H9 (cell line): ENCODE measurements at regions not wholly inside any gene's neighbourhood (a gene's known extent, or its start where the extent isn't known, plus 50 kb on each side); places are given as distances from the start of the nearest gene placed in this dataset.

Experiments
- DNase-seq: peaks from one replicate; pipeline ENCODE4 v3.0.0-alpha.2; 2017
- H2AFZ ChIP-seq: one replicate; pipeline ENCODE4 v1.6.1; 2013; ENCODE audit warnings: mild to moderate bottlenecking, low read length, control low read depth, moderate library complexity
- H2AK5ac ChIP-seq: 2 replicates; pipeline ENCODE4 v1.6.1; 2013; ENCODE audit warnings: low read length, control low read depth, mixed read lengths; ENCODE audit not compliant: insufficient read length
- H2BK120ac ChIP-seq: one replicate; pipeline ENCODE4 v1.6.1; 2013; ENCODE audit warnings: low read depth, mild to moderate bottlenecking, low read length, control low read depth, inconsistent platforms; ENCODE audit not compliant: poor library complexity, severe bottlenecking
- H2BK12ac ChIP-seq: 2 replicates; pipeline ENCODE4 v1.6.1; 2013; ENCODE audit warnings: low read length, control low read depth, mixed read lengths, low read depth; ENCODE audit not compliant: insufficient read length
- H2BK15ac ChIP-seq: 2 replicates; pipeline ENCODE4 v1.6.1; 2013; ENCODE audit warnings: low read depth, low read length, control low read depth
- H2BK20ac ChIP-seq: one replicate; pipeline ENCODE4 v1.6.1; 2013; ENCODE audit warnings: low read depth, mild to moderate bottlenecking, low read length, control low read depth, inconsistent platforms; ENCODE audit not compliant: poor library complexity, severe bottlenecking
- H2BK5ac ChIP-seq: 2 replicates; pipeline ENCODE4 v1.6.1; 2013; ENCODE audit warnings: low read length, control low read depth, mixed read lengths; ENCODE audit not compliant: insufficient read length
- H3K14ac ChIP-seq: 2 replicates; pipeline ENCODE4 v1.6.1; 2013; ENCODE audit warnings: low read length, control low read depth; ENCODE audit not compliant: insufficient read depth
- H3K18ac ChIP-seq: 2 replicates; pipeline ENCODE4 v1.6.1; 2013; ENCODE audit warnings: low read depth, mild to moderate bottlenecking, mixed read lengths, low read length, control low read depth; ENCODE audit not compliant: insufficient read length
- H3K23ac ChIP-seq: 2 replicates; pipeline ENCODE4 v1.6.1; 2013; ENCODE audit warnings: low read length, control low read depth, mixed read lengths, low read depth; ENCODE audit not compliant: insufficient read length
- H3K23me2 ChIP-seq: 2 replicates; pipeline ENCODE4 v1.6.1; 2013; ENCODE audit warnings: low read depth, mild to moderate bottlenecking, mixed read lengths, low read length, control low read depth; ENCODE audit not compliant: insufficient read length, poor library complexity, severe bottlenecking
- H3K27ac ChIP-seq: 2 replicates; pipeline ENCODE4 v1.5.1; 2013; ENCODE audit warnings: low read length, control low read depth, mixed read lengths, low read depth; ENCODE audit not compliant: insufficient read length
- H3K27me3 ChIP-seq: 2 replicates; pipeline ENCODE4 v1.6.1; 2013; ENCODE audit warnings: low read length, control low read depth, inconsistent platforms; ENCODE audit not compliant: insufficient read depth
- H3K4ac ChIP-seq: 2 replicates; pipeline ENCODE4 v1.6.1; 2013; ENCODE audit warnings: low read depth, mild to moderate bottlenecking, control low read depth, inconsistent platforms, low read length, moderate library complexity
- H3K4me1 ChIP-seq: 2 replicates; pipeline ENCODE4 v1.6.1; 2013; ENCODE audit warnings: low read length, control low read depth, inconsistent platforms; ENCODE audit not compliant: insufficient read depth
- H3K4me2 ChIP-seq: 2 replicates; pipeline ENCODE4 v1.6.1; 2013; ENCODE audit warnings: low read length, control low read depth, mixed read lengths; ENCODE audit not compliant: insufficient read length, insufficient read depth
- H3K56ac ChIP-seq: 2 replicates; pipeline ENCODE4 v1.6.1; 2013; ENCODE audit warnings: low read depth, mild to moderate bottlenecking, mixed read lengths, low read length, control low read depth; ENCODE audit not compliant: insufficient read length
- H3K79me1 ChIP-seq: 2 replicates; pipeline ENCODE4 v1.6.1; 2013; ENCODE audit warnings: low read depth, mild to moderate bottlenecking, moderate library complexity, low read length, control low read depth, inconsistent platforms; ENCODE audit not compliant: insufficient read depth, poor library complexity, severe bottlenecking
- H3K79me2 ChIP-seq: 2 replicates; pipeline ENCODE4 v1.6.1; 2013; ENCODE audit warnings: low read length, control low read depth, inconsistent platforms; ENCODE audit not compliant: insufficient read depth
- H3K9ac ChIP-seq: 2 replicates; pipeline ENCODE4 v1.6.1; 2013; ENCODE audit warnings: low read length, control low read depth, mixed read lengths; ENCODE audit not compliant: insufficient read length; ENCODE audit errors: extremely low read depth
- H3K9me3 ChIP-seq: one replicate; pipeline ENCODE4 v1.6.1; 2013; ENCODE audit warnings: low read depth, low read length, inconsistent platforms; ENCODE audit not compliant: control insufficient read depth
- H3T11ph ChIP-seq: one replicate; pipeline ENCODE4 v1.6.1; 2013; ENCODE audit warnings: mild to moderate bottlenecking, low read length, control low read depth, inconsistent platforms
- H4K20me1 ChIP-seq: one replicate; pipeline ENCODE4 v1.6.1; 2013; ENCODE audit not compliant: control insufficient read depth, insufficient read length, insufficient read depth
- H4K5ac ChIP-seq: 2 replicates; pipeline ENCODE4 v1.6.1; 2013; ENCODE audit warnings: low read depth, mild to moderate bottlenecking, mixed read lengths, low read length, control low read depth; ENCODE audit not compliant: insufficient read length
- H4K8ac ChIP-seq: replicated peaks from 2 replicates; pipeline ENCODE4 v1.6.1; 2013; ENCODE audit warnings: low read length, control low read depth, mixed read lengths, low read depth; ENCODE audit not compliant: insufficient read length
- H4K91ac ChIP-seq: 2 replicates; pipeline ENCODE4 v1.6.1; 2013; ENCODE audit warnings: low read depth, mild to moderate bottlenecking, moderate library complexity, mixed read lengths, low read length, control low read depth; ENCODE audit not compliant: insufficient read length
- H3K27ac Mint-ChIP-seq, 3 experiments: 2 replicates in 2 of 3; 3 replicates in 1 of 3; pipeline ENCODE4 v1.8.0; 2020 to 2021; ENCODE audit warnings: mixed read lengths in 3 of 3, mild to moderate bottlenecking in 1 of 3, moderate library complexity in 1 of 3
- H3K27me3 Mint-ChIP-seq: 2 replicates; pipeline ENCODE4 v1.8.0; 2021; ENCODE audit warnings: low read depth, mild to moderate bottlenecking, moderate library complexity, mixed read lengths
- H3K36me3 Mint-ChIP-seq, 3 experiments: 2 replicates in 2 of 3; 3 replicates in 1 of 3; pipeline ENCODE4 v1.8.0; 2020 to 2021; ENCODE audit warnings: low read depth in 3 of 3, mixed read lengths in 3 of 3; ENCODE audit not compliant: insufficient read depth in 1 of 3
- H3K4me1 Mint-ChIP-seq, 2 experiments: 2 replicates each; pipeline ENCODE4 v1.8.0; 2020; ENCODE audit warnings: mixed read lengths in 2 of 2
- H3K4me3 Mint-ChIP-seq, 2 experiments: 2 replicates in 1 of 2; 3 replicates in 1 of 2; pipeline ENCODE4 v1.8.0; 2020 to 2021; ENCODE audit warnings: mild to moderate bottlenecking in 2 of 2, mixed read lengths in 2 of 2, moderate library complexity in 1 of 2
- H3K9me3 Mint-ChIP-seq, 2 experiments: 2 replicates in 1 of 2; 3 replicates in 1 of 2; pipeline ENCODE4 v1.8.0; 2020; ENCODE audit warnings: mild to moderate bottlenecking in 2 of 2, mixed read lengths in 2 of 2, moderate library complexity in 1 of 2
- WGBS: extraction: QIAGEN DNeasy Blood & Tissue Kit; methylation state at CpG from one replicate; pipeline ENCODE4 v1.1.7; 2013; ENCODE audit warnings: missing lambda C conversion rate, low lambda C conversion rate, mixed read lengths; ENCODE audit not compliant: insufficient read length; ENCODE audit errors: extremely low coverage; 5-methylcytosine and 5-hydroxymethylcytosine counted together
- TF ChIP-seq, protein P1 (sequence below): fragments of 200-600 bp; sonication (generic); conservative IDR thresholded peaks from 3 replicates; pipeline ENCODE4 v1.8.0; 2021; ENCODE audit warnings: antibody characterized with exemption, mild to moderate bottlenecking

- no peak overlapping the region for H3K4me2 ChIP-seq
- H4K8ac ChIP-seq, result no peak overlapping the region
- H3K23me2 ChIP-seq, result no peaks in the 10 kb centered on the region
- H3K23ac ChIP-seq, result no peak overlapping the region
- no peak overlapping the region for H2BK5ac ChIP-seq
- no peak for DNase-seq
- H2BK15ac ChIP-seq, result no peak overlapping the region
- no peaks in the 10 kb centered on the region for H3K9me3 ChIP-seq
- peaks cover 3 to 8% of the 10 kb centered on the region in 2 experiments; a peak in 2 of 4 replicates for H3K4me1 Mint-ChIP-seq
- no peaks in the 10 kb centered on the region; the same call in 1 of the 2 replicates for H3K4me1 ChIP-seq
- H3K4ac ChIP-seq, result no peak overlapping the region
- no peak overlapping the region for H2BK120ac ChIP-seq
- H3K27ac Mint-ChIP-seq, result no peak overlapping the region; a peak in 1 of 7 replicates
- no peak overlapping the region for H4K91ac ChIP-seq
- H3T11ph ChIP-seq, result no peak overlapping the region
- H3K4me3 Mint-ChIP-seq, result no peak overlapping the region
- H3K14ac ChIP-seq, result no peak overlapping the region
- no peak overlapping the region for H2AFZ ChIP-seq
- no peaks in the 10 kb centered on the region for H3K27me3 Mint-ChIP-seq
- no peak overlapping the region for H3K18ac ChIP-seq
- TF ChIP-seq, protein P1, sequence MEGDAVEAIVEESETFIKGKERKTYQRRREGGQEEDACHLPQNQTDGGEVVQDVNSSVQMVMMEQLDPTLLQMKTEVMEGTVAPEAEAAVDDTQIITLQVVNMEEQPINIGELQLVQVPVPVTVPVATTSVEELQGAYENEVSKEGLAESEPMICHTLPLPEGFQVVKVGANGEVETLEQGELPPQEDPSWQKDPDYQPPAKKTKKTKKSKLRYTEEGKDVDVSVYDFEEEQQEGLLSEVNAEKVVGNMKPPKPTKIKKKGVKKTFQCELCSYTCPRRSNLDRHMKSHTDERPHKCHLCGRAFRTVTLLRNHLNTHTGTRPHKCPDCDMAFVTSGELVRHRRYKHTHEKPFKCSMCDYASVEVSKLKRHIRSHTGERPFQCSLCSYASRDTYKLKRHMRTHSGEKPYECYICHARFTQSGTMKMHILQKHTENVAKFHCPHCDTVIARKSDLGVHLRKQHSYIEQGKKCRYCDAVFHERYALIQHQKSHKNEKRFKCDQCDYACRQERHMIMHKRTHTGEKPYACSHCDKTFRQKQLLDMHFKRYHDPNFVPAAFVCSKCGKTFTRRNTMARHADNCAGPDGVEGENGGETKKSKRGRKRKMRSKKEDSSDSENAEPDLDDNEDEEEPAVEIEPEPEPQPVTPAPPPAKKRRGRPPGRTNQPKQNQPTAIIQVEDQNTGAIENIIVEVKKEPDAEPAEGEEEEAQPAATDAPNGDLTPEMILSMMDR, result no peak
- H3K79me1 ChIP-seq, result no peaks in the 10 kb centered on the region
- H3K9ac ChIP-seq, result no peak overlapping the region
- H3K9me3 Mint-ChIP-seq, result no peaks in the 10 kb centered on the region
- no CpG with 5 or more reads among the region's 4 CpGs for WGBS
- no peak overlapping the region for H2BK12ac ChIP-seq
- no peak overlapping the region for H2AK5ac ChIP-seq
- no peaks in the 10 kb centered on the region for H3K27me3 ChIP-seq
- no peak overlapping the region for H3K56ac ChIP-seq
- no peak overlapping the region for H4K5ac ChIP-seq
- H3K27ac ChIP-seq, result no peak overlapping the region
- no peaks in the 10 kb centered on the region for H3K36me3 Mint-ChIP-seq
- H2BK20ac ChIP-seq, result no peak overlapping the region
- no peaks in the 10 kb centered on the region for H4K20me1 ChIP-seq
- no peaks in the 10 kb centered on the region for H3K79me2 ChIP-seq
Observed at GRCh38 chr4:178963446-178964045, 1521.3 kb upstream of the AGA start.
